ENCODE measurements at regions not wholly inside any gene's neighbourhood (a gene's known extent, or its start where the extent isn't known, plus 50 kb on each side); places are given as distances from the start of the nearest gene placed in this dataset.

DNA sequence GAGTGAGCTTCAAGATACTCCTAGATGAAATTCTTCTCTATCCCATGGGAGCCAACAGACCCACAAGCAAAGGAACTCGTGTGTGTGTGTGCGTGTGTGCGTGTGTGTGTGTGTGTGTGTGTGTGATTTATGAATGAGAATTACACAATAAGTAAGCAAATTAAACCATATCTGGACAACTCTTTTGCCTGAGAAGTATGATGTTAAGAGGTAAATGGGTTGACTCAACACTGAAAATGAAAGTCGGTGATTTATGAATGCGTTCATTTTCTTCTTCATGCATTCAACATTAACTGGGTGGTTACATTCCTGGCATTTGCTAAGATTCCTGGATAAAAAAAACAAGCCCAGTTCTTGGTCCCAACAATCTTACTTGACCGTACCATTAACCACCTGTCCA, 171.3 kb upstream of the ZNF462 start:
- H3K27me3 ChIP-seq (replicated peaks; ENCODE audit: insufficient read depth), result no peaks in the 10 kb centered on the region
- no peak for ATAC-seq (ENCODE audit: insufficient number of reproducible peaks, low FRiP score, low read depth)
- no peaks in the 10 kb centered on the region for H3K4me1 ChIP-seq (ENCODE audit: control insufficient read depth in 1 of 2, low read depth in 2 of 2)
- H3K4me3 ChIP-seq, result no peak overlapping the region
- TF ChIP-seq CTCF (IDR thresholded peaks at IDR 0.05), result no peak
- H3K36me3 ChIP-seq, result no peaks in the 10 kb centered on the region
- H3K27ac ChIP-seq, result no peak overlapping the region
- H3K9me3 ChIP-seq, result no peaks in the 10 kb centered on the region
- no peak for DNase-seq (ENCODE audit: low spot score)

GRCh38 chr9:106693558-106693957, 169.4 kb upstream of the ZNF462 start:
- ATAC-seq (ENCODE audit: insufficient number of reproducible peaks, low FRiP score, low read depth), result no peak

DNA sequence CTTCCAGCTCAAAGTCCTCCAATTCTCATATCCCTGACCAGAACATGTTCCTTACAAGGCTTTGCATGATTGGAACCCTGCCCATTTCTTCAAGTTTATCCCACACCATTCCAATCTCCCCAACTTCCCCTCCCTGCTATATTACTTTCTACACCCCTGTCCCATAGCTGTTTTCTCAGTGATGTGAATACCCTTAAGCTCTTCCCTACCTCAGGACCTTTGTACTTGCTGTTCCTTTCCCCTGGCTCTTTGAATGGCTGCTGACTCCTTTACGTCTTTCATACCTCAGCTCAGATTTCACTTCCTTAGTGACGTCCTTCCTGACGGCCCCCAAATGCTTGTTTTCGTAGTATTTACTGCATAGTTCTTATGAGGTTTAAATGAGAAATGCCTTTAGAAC, 166.2 kb upstream of the ZNF462 start:
- Histone ChIP-seq H3K4me1 (ENCODE audit: control insufficient read depth in 1 of 2, low read depth in 2 of 2) (peaks cover 7 to 13% of the 10 kb centered on the region in 2 donors), H3K4me3 (no peak overlapping the region), H3K27ac (no peak overlapping the region), H3K36me3 (no peaks in the 10 kb centered on the region), H3K9me3 (no peaks in the 10 kb centered on the region), H3K27me3 (replicated peaks; ENCODE audit: insufficient read depth) (no peaks in the 10 kb centered on the region)
- ATAC-seq (ENCODE audit: insufficient number of reproducible peaks, low FRiP score, low read depth), result no peak
- no peak for TF ChIP-seq CTCF (IDR thresholded peaks at IDR 0.05)
- DNase-seq (ENCODE audit: low spot score), result no peak

More at GRCh38 chr9:106693558-106693957, 169.4 kb upstream of the ZNF462 start:
- Histone ChIP-seq H3K36me3 (no peaks in the 10 kb centered on the region), H3K4me3 (no peak overlapping the region), H3K9me3 (no peaks in the 10 kb centered on the region), H3K27me3 (replicated peaks; ENCODE audit: insufficient read depth) (no peaks in the 10 kb centered on the region), H3K27ac (no peak overlapping the region), H3K4me1 (ENCODE audit: control insufficient read depth in 1 of 2, low read depth in 2 of 2) (peaks cover 6 to 11% of the 10 kb centered on the region in 2 donors)
- DNase-seq (ENCODE audit: low spot score), result no peak
- TF ChIP-seq CTCF (IDR thresholded peaks at IDR 0.05), result no peak

- peak overlapping the region in 1 of 2 donors; percentile 6 for H3K27ac ChIP-seq
- DNase-seq (ENCODE audit: low spot score) (no peak), ATAC-seq (ENCODE audit: insufficient number of reproducible peaks, low FRiP score, low read depth) (no peak)
- H3K4me3 ChIP-seq, result peak overlapping the region; percentile 64
- no peaks in the 10 kb centered on the region for H3K27me3 ChIP-seq (replicated peaks; ENCODE audit: insufficient read depth)
- no peaks in the 10 kb centered on the region for H3K9me3 ChIP-seq
- TF ChIP-seq CTCF (IDR thresholded peaks at IDR 0.05), result no peak
- H3K4me1 ChIP-seq (ENCODE audit: control insufficient read depth in 1 of 2, low read depth in 2 of 2), result peaks cover 7 to 13% of the 10 kb centered on the region in 2 donors
- no peaks in the 10 kb centered on the region for H3K36me3 ChIP-seq
Observed at GRCh38 chr9:106697390-106697749, 165.6 kb upstream of the ZNF462 start.

GRCh38 chr9:106697750-106698502, 165.0 kb upstream of the ZNF462 start:
- Histone ChIP-seq H3K4me1 (ENCODE audit: control insufficient read depth in 1 of 2, low read depth in 2 of 2) (peaks cover 7 to 13% of the 10 kb centered on the region in 2 donors), H3K27me3 (replicated peaks; ENCODE audit: insufficient read depth) (no peaks in the 10 kb centered on the region), H3K27ac (peak overlapping the region; percentile 6 to 26), H3K36me3 (no peaks in the 10 kb centered on the region), H3K9me3 (no peaks in the 10 kb centered on the region), H3K4me3 (peak overlapping the region; percentile 64)
- peak; percentile 89 for ATAC-seq (ENCODE audit: insufficient number of reproducible peaks, low FRiP score, low read depth)
- no peak for TF ChIP-seq CTCF (IDR thresholded peaks at IDR 0.05)
- peak; percentile 8 for DNase-seq (ENCODE audit: low spot score)
